LNCaP clone FGC (cell line): ENCODE measurements at regions not wholly inside any gene's neighbourhood (a gene's known extent, or its start where the extent isn't known, plus 50 kb on each side); places are given as distances from the start of the nearest gene placed in this dataset.
"Not testable (repeated sequence)": the region's sequence is repeated elsewhere in the genome, so short reads cannot be mapped to it uniquely, and the experiment has no call there.

Experiments used
- DNase-seq: peaks from one replicate; pipeline ENCODE4 v3.0.0-alpha.2; 2011; ENCODE audit warnings: low read depth
- H3K4me3 ChIP-seq: 2 replicates; pipeline ENCODE4 v1.5.1; 2011; ENCODE audit warnings: mild to moderate bottlenecking, low read depth, low read length, control low read depth
- TF ChIP-seq, protein P1 (sequence below): IDR thresholded peaks from 2 replicates; pipeline ENCODE4 v1.5.1; 2012; ENCODE audit warnings: mild to moderate bottlenecking; ENCODE audit not compliant: control insufficient read depth, insufficient read depth; ENCODE audit errors: extremely low read depth

DNA sequence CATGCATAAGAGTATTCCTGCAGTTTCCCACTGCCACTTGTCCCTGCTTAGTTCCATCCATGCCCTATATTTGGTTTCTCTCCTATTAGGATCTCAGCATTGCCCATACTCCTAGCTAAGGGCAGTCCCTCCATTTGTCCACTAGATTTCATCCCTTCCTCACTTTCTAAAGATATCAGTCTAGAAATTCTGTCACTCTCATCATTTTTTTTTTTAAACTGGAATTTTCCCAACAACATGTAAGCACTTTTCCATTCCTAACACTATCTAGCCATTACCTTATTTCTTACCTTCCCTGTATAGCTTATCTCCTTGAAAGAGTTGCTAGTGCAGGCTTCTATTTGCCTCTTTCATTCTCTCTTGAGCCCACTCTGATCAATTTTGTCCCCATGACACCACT lies 312.2 kb downstream of the BTBD3 start:
- no peak for DNase-seq
- TF ChIP-seq, protein P1, sequence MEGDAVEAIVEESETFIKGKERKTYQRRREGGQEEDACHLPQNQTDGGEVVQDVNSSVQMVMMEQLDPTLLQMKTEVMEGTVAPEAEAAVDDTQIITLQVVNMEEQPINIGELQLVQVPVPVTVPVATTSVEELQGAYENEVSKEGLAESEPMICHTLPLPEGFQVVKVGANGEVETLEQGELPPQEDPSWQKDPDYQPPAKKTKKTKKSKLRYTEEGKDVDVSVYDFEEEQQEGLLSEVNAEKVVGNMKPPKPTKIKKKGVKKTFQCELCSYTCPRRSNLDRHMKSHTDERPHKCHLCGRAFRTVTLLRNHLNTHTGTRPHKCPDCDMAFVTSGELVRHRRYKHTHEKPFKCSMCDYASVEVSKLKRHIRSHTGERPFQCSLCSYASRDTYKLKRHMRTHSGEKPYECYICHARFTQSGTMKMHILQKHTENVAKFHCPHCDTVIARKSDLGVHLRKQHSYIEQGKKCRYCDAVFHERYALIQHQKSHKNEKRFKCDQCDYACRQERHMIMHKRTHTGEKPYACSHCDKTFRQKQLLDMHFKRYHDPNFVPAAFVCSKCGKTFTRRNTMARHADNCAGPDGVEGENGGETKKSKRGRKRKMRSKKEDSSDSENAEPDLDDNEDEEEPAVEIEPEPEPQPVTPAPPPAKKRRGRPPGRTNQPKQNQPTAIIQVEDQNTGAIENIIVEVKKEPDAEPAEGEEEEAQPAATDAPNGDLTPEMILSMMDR, result no peak
- no peak overlapping the region for H3K4me3 ChIP-seq

- TF ChIP-seq, protein P1, result no peak
- no peak for DNase-seq
- no peak overlapping the region for H3K4me3 ChIP-seq
These were observed 320.1 kb downstream of the BTBD3 start for GRCh38 chr20:12237772-12238171.

- no peak for DNase-seq
- H3K4me3 ChIP-seq, result no peak overlapping the region
- TF ChIP-seq, protein P1, result no peak
These were observed 323.4 kb downstream of the BTBD3 start for GRCh38 chr20:12241065-12241464.

GRCh38 chr20:12243327-12243726 lies 325.6 kb downstream of the BTBD3 start:
- DNase-seq, result no peak
- H3K4me3 ChIP-seq, result no peak overlapping the region
- TF ChIP-seq, protein P1, result no peak

DNA sequence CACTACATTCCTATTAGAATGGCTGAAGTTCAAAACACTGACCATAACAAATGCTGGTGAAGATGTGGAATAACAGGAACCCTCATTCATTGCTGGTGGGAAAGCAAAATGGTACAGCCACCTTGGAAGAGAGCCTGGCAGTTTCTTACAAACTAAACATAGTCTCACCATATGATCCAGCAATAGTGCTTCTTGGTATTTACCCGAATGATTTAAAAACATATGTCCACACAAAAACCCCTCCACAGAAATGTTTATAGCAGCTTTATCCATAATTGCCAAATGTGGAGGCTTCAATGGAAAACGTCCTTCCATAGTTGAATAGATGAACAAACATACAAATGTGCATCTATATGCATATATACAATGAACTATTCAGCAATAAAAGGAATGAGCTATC lies 330.8 kb downstream of the BTBD3 start:
- DNase-seq, result no peak
- H3K4me3 ChIP-seq, result no peak overlapping the region
- TF ChIP-seq, protein P1, result no peak

GRCh38 chr20:12250661-12251060 lies 333.0 kb downstream of the BTBD3 start:
- not testable (repeated sequence) for H3K4me3 ChIP-seq, DNase-seq

DNA sequence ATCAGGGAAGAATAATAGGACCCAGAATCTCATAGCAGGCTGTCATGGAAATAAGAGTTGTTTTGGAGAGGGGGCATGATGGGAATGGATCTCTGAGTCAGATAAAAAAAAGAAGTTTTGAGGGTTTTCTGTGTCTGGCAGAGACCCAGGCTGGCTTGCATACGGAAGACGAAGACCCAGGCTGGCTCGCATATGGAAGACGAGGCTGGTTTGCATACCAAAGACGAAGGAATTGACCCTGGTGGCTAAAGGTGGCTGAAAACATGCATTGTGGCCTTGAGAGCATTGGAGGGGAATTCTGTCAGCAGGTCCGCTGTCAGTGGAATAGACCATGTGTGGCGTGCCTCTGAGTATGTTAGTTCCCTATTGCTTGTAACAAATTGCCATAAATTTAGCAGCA lies 335.1 kb downstream of the BTBD3 start:
- no peak for DNase-seq
- TF ChIP-seq, protein P1, result no peak
- H3K4me3 ChIP-seq, result no peak overlapping the region

DNA sequence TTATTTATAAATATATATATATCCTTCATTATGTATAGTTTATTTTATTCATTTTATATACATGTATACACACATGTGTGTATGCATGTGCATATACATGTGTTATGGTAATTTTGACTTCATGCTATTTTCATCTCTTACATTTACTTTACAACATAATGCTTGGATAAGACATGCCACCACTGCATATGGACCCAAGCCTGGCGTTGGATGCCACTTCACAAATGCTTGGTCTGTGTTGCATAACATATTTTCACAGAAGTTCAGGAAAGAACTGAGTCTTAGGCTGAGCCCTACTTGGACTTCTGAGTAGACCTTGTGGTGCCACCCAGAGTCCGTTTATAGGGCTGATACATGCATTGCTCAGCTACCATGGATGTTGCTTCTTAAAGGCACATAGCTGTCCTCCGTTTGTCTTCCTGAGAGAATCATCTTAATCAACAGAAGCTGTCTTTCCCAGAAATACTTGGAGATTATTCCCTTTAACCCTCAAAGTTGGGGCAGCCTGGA lies 337.8 kb downstream of the BTBD3 start:
- TF ChIP-seq, protein P1, result no peak
- no peak for DNase-seq
- H3K4me3 ChIP-seq, result no peak overlapping the region
